PFSK-1 (cell line): ENCODE measurements at regions not wholly inside any gene's neighbourhood (a gene's known extent, or its start where the extent isn't known, plus 50 kb on each side); places are given as distances from the start of the nearest gene placed in this dataset.

Experiments
- POLR2AphosphoS5 ChIP-seq: IDR thresholded peaks from 2 replicates; pipeline ENCODE4 v1.6.1; 2012; ENCODE audit warnings: low read depth, mild to moderate bottlenecking, control low read depth, low read length, moderate library complexity
- TAF1 ChIP-seq: IDR thresholded peaks from 2 replicates; pipeline ENCODE4 v1.6.1; 2012; ENCODE audit warnings: low read length, control low read depth, borderline replicate concordance; ENCODE audit not compliant: insufficient read depth
- TF ChIP-seq, protein P1 (sequence below), 2 experiments: IDR thresholded peaks; 2 replicates each; pipeline versions ENCODE4 v1.6.1 to v1.8.0; 2011 to 2012; ENCODE audit warnings: low read depth in 2 of 2, low read length in 2 of 2, control low read depth in 1 of 2, inconsistent platforms in 1 of 2, mild to moderate bottlenecking in 1 of 2, moderate library complexity in 1 of 2; ENCODE audit not compliant: insufficient read depth in 1 of 2

DNA sequence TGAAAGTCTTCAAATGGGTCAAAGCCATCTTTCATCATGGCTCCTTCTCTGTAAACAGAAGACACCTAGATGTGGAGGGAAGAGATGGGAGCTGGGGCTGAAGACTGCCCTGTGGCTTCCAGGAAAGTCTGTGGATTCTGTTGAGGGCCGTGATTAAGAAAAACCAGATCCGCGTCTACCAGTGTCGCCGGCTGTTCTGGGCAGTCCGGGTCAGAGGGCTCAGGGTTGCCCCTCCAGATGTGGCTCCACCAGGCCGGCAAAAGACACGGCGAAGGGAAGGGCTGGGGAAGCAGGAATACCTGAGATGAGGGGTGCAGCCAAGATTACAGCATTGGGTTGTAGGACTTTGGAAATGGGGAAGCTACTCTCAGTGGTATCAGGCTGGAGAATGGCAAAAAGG lies 162.6 kb downstream of the RHOU start:
- TF ChIP-seq TAF1 (no peak), POLR2AphosphoS5 (no peak)
- TF ChIP-seq, protein P1, sequence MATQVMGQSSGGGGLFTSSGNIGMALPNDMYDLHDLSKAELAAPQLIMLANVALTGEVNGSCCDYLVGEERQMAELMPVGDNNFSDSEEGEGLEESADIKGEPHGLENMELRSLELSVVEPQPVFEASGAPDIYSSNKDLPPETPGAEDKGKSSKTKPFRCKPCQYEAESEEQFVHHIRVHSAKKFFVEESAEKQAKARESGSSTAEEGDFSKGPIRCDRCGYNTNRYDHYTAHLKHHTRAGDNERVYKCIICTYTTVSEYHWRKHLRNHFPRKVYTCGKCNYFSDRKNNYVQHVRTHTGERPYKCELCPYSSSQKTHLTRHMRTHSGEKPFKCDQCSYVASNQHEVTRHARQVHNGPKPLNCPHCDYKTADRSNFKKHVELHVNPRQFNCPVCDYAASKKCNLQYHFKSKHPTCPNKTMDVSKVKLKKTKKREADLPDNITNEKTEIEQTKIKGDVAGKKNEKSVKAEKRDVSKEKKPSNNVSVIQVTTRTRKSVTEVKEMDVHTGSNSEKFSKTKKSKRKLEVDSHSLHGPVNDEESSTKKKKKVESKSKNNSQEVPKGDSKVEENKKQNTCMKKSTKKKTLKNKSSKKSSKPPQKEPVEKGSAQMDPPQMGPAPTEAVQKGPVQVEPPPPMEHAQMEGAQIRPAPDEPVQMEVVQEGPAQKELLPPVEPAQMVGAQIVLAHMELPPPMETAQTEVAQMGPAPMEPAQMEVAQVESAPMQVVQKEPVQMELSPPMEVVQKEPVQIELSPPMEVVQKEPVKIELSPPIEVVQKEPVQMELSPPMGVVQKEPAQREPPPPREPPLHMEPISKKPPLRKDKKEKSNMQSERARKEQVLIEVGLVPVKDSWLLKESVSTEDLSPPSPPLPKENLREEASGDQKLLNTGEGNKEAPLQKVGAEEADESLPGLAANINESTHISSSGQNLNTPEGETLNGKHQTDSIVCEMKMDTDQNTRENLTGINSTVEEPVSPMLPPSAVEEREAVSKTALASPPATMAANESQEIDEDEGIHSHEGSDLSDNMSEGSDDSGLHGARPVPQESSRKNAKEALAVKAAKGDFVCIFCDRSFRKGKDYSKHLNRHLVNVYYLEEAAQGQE (IDR thresholded peaks at IDR 0.05; ENCODE audit: insufficient read depth in 1 of 2, low read depth in 2 of 2, low read length in 2 of 2) = no peak
